ENCODE measurements at regions not wholly inside any gene's neighbourhood (a gene's known extent, or its start where the extent isn't known, plus 50 kb on each side); places are given as distances from the start of the nearest gene placed in this dataset.

GRCh38 chr14:65351493-65352194, 60.9 kb upstream of the FUT8 start:
- TF ChIP-seq POLR2A (IDR thresholded peaks at IDR 0.05; ENCODE audit: extremely low read depth, insufficient read length) = no peak
- no peak for TF ChIP-seq MAX (IDR thresholded peaks at IDR 0.05; ENCODE audit: low read depth, low read length)
- no peak for TF ChIP-seq CTCF (IDR thresholded peaks at IDR 0.05; ENCODE audit: low read depth, low read length)
- no peak for TF ChIP-seq MYC (IDR thresholded peaks at IDR 0.05; ENCODE audit: low read depth, low read length)

All from NB4 (cell line).